HG02798 (cell line): ENCODE measurements at regions not wholly inside any gene's neighbourhood (a gene's known extent, or its start where the extent isn't known, plus 50 kb on each side); places are given as distances from the start of the nearest gene placed in this dataset.
A peak's percentile ranks its signal among the peaks of the same experiment; 100 is the strongest.
"Not testable (repeated sequence)": the region's sequence is repeated elsewhere in the genome, so short reads cannot be mapped to it uniquely, and the experiment has no call there.

ENCODE experiments used
- ATAC-seq: cut with Tn5 transposase; IDR thresholded peaks from one replicate; pipeline ENCODE4 v1.9.1; 2021; ENCODE audit warnings: mild to moderate bottlenecking; ENCODE audit not compliant: unreplicated experiment, poor library complexity

DNA sequence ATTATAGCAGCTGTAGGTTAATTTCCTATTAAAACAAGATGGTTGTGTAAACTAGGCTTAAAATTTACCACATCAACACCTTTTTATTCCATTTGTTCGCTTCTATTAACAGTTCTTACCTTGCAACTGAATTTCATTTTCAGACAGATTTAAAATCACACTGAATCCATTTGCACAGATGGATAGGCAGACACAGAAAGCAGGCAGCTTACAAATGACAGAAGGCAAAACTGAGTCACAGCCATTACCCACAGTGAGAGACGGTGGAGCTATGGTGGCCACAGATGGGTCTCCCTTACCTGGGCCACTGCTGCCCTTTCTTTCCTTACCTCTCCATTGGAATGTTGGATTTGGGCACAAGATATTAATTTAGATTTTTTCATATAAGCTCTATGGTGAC lies 1567.8 kb upstream of the SLC10A2 start:
- no peak for ATAC-seq

DNA sequence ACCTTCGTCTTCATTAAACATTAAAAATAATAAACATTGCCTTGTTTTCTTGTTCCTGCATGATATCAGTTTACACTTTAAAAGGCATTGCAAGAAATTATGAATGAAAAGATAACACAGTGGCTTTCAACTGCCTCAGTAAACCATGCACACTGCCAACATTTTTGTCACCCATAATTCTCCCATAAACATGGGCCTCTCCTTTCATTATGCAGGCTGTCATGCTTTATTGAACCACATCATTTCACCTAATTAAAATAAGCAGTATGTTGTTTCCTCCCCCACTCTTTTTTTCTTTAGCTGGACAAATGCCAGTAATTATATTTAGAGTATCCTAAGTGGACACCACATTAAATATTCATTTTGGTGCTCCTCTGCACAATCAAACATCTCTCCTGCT lies 1566.5 kb upstream of the SLC10A2 start:
- ATAC-seq: no peak

DNA sequence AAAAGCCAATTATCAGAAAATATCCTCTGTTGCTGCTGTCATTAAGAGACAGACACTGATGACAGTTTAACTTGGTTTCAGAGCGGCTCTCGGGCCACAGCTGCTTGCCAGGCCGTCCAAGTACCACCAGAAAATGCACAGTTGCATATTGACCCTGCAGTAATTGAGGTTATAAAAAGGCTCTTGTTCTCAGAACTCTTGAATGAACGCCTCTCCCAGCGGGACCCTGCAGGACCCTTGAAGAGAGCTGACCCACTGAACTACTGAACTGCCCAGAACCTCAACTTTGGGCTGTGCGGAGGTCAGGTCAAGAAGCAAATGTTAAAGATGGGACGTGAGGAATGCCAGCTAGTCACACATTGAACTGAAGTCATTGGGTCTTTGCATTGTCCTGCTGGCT lies 1559.0 kb upstream of the SLC10A2 start:
- no peak for ATAC-seq

DNA sequence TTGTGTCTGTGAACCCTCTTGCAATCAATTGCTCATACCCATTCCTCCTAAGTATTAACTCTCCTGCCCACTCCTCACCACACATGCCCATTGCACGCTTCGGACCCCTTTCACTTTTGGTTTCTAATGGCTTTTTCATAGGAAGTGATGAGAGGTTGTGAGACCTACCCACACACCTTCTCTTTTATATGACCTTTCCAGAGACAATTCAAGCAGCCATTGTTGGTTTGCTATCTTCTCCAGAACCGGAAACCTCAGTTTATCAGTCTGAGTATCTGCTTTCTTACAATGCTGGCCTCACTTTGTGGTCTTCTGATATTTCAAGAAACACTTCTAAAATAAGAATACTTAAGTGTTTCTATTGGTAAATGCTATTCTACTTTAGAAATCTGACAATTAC lies 1550.8 kb upstream of the SLC10A2 start:
- ATAC-seq: no peak

DNA sequence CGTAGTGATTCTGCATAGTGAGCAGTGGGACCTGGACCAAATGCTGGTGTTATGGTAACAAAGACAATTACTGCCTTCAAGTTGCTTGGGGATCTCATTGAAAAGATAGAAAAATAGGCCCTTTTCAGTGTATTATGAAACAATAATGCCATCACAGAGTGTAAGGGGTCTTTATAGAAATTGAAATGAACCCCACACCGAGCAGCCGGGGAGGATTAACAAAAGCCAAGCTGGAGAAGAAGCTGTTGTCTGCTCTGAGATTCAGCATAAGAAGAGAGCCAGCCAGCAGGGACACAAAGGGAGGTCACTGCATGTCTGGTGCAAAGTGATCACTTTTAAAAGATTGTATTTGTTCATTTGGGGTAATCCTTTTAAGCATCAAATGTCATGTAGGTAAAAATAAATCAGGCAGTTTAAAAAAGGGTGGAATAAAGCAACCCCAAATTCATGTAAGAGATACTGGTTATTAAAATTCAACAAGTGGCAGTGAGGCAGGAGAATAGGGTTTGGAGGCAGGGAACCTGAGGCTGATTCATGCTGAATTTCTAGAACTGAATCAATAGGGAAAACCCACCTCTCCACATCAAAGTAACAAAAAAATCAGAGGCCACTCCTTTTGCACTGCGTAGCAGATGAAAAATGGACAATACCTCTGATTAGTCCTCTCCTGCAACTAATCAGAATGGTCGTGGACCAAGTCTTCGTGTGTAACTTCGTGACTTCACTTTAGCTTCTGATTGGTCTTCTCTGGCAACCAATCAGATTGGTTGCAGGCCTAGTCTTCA lies 1548.3 kb upstream of the SLC10A2 start:
- ATAC-seq: no peak

DNA sequence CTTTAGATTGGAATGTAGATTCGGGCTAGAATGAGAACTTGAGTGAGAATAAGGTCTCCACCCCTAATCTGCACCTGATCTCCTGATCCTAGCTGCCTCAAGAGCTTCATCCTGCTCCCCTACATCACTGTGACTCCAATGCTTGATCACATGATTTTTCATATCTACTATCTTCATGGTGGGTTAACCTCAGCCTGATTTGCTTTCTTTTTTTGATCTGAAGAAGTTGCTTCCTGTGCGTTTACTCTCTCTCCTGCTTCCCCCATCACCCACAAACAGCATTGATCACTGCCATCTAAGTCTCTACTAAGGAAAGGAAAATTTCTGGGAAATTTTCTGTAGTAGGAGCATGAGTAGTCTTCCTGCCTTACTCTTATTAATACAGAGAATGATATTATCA lies 1542.1 kb upstream of the SLC10A2 start:
- no peak for ATAC-seq

DNA sequence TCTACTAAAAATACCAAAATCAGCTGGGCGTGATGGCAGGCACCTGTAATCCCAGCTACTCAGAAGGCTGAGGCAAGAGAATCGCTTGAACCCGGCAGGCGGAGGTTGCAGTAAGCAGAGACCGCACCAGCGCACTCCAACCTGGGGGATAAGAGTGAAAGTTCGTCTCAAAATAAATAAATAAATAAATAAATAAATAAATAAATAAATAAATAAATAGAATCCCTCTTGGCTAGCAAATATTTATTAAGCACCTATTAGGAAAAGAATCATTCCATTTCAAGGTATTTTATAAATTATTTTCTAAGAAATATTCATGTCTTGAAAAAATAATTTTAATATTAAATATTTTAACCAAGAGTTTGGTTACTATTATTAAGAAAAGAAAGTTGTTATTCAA lies 1539.2 kb upstream of the SLC10A2 start:
- not testable (repeated sequence) for ATAC-seq

DNA sequence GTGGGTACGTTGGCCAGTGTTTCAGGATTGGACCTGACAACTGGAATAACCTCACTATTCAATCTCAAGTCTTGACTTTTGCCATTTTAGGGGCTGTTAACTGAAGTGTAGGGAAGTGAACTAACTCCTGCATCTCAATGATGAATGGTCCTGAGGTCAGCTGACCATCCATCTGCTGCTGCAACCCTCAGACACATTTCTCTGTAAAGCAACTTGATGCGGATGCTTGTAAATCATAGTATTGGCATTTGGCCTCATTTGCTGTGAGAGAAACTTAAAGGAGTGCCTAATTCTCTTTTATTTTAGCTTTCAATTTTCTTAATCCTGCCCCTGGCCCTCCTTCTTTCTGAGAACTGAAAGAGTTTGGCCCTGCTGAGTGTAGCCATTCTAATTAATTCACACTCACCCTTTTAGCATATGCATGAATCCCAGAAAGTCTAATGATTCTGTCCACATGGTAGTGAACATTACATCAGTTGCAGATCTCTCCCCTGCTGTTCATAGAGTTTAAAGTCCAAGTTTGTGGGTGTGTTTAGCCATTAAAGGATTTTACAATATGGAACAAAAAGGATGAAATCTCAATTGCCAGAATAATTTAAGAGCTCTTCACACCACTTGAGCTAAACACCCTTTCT lies 1531.4 kb upstream of the SLC10A2 start:
- no peak for ATAC-seq

DNA sequence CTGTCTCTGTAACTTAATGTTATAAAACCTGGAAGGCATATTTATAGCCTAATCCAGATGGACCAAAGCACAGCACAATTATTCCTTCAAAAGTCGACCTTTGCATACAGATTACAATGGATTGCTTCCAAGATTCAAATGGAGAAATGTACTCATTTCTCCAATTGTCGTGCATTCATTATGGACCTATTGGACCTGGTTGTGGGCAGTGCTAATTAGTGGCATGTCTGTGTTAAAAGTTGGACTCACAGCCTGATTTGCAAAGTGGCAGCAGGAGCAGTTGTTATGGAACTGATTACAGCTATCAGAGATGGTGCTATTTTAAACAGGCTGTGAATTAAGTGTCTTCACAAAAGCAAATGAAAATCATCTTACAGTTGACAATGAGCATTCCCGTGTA lies 1529.3 kb upstream of the SLC10A2 start:
- no peak for ATAC-seq

DNA sequence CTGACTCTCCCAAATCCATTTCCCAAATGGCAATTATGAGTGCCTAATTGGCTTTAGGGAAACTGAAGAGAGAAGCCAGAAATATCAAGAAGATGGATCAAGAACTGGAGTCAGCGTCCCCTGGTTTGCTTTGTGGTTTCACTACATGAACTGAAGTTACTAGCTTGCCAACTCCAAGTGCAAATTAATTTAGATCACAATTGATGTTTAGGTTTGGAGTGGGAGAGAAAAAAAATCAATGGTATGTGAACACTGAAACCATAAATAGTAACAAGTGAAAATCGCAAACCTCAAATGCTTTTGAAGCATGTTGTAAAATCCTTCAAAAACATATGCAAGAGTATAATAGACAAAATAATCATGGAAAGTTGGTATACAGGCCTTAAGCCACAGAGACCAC lies 1528.6 kb upstream of the SLC10A2 start:
- no peak for ATAC-seq

DNA sequence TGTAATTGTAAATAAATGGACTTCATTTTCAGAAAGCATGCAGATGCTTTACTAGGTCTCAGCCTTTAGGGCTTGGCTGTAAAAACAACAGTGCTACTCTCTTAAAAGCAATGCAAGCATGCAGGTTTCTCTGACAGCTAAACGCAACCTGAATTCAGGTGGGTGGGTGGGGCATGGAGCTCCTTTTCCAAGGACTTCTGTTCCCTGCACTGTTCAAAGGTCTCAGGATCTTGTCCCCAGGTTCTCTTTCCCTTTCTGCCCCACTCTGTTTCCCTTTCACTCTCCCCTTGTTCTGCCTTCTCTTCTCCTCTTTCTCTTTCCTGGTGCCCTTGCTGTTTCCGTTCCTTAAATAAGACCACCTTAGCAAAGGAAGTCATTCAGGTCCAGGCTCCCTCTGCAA lies 1527.5 kb upstream of the SLC10A2 start:
- no peak for ATAC-seq

DNA sequence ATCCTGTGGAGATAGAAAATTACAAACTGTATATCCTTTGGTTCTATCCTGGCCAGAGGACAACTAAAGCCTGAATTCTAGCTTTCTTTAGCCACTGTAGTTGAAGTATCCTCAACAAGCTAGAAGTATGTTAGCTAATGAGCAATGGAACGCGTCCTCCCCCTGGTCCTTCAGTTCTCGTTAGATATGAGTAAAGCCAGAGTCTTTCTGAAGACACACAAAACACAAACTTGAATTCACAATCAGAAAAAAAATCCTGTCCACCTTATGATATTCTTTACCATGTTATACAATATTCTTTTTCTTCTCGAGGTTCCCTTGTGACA lies 1527.0 kb upstream of the SLC10A2 start:
- no peak for ATAC-seq

DNA sequence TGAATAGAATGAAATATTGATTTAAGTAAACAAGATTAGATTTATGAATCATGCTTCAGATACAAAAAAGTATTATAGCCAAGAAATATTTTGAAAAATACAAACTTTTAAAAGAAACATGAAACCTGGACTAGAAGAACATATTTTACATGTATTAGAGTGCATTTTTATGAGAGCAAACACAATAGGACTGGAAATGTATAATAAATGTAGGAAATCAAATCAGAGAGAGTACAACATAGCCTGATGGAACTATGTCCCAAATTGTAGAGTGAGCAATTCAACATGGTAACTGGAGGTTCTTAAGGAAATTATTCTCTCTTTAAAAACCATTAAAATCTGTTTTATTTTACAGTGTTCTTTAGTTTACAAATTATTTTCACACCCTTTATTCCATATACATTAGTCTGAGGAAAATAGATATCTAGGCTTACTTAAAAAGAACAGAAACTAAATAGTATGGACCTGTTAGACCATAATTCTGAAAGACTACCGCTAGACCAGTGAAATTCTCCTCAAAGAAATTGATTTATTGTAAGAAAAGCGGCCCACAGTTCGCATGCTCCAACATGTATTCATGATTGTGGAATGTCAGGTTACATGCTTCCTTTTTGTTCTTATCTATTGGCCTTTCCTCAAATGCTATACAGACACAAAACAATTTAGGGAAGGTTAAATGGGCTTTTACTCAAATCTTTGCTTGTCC lies 1526.5 kb upstream of the SLC10A2 start:
- ATAC-seq: no peak

DNA sequence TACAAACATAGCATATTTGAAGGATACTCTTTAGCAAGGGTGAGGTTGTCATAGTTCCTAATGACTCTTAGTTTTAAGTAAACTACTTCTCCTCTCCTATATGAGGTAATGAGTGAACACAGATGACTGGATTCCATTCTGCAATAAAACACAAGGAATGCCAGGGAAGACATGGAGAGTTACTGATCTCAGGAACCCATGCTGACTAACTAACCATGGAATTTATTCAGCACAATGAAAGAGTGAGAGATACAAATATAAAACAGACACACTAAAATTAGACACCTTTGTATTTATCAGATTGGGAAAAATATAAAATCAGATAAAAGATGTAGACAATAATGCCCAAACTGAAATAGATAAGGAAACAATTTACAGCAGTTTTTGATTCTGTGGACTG lies 1525.9 kb upstream of the SLC10A2 start:
- no peak for ATAC-seq

DNA sequence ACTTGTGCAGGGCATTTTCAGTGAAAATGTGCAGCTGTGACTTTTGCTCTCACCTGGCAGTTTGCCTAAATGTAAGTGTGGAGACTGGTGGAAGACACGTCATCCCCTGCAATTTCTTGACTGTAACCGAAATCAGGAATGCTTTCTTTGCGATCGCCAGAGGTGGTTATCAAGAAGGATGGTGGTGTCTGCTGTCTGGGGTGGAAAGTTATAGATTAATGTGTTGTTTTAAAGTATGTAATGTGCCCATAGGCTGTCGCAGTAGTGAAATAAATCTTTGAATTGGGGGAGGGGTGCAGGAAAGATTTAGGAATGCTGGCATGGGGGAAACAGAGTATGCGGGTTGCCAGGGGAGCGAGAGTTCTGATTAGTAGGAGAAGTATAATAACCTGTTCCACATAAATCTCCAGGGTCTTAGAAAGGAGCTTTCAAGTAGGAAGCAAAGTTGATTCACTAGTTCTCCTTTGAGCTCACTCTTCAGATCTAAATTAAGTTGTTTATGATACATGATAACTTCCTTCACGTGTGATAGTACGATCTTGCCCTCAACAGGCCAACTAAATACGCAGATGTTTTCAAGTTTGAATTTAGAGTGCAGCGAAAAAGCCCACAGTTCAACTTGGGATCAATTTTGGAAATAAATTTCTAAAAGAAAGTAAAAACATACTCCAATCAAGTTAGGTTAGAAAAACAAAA lies 1520.0 kb upstream of the SLC10A2 start:
- no peak for ATAC-seq

DNA sequence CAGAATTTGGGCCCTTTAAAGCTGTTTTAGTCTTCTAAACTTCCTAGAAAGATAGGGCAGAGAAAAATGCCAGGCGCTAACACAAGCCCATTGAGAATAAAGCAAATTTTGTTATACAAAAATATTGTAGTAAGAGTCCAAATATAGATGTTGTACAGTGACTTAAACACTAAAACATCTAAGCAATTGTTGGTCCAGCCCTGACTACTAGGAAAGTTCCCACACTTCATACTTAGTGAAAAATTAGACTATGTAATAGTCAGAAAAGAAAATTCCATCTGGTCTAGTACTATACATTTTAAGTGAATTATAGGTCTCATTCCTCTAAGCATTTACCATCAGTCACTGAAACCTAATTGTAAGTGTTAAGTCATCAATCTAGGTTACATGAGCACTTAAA lies 1518.3 kb upstream of the SLC10A2 start:
- ATAC-seq: no peak

DNA sequence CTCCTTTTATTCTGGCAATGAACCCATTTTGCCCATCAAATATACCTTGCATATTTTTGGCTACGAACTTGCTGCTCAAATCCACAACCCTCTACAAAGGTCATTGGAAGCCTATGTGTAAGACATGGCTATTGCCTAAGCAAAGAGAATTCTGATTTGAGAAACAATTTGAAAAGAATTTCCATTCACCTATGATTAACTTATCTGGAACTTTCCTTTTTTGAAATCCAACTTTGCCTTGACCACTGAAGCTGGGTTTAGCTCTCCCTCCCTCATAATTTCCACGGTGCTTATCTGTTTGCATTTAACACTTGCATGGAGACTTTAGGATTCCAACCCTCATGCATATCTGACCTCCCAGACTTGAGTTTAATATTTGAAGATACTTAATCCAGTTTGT lies 1514.7 kb upstream of the SLC10A2 start:
- no peak for ATAC-seq

DNA sequence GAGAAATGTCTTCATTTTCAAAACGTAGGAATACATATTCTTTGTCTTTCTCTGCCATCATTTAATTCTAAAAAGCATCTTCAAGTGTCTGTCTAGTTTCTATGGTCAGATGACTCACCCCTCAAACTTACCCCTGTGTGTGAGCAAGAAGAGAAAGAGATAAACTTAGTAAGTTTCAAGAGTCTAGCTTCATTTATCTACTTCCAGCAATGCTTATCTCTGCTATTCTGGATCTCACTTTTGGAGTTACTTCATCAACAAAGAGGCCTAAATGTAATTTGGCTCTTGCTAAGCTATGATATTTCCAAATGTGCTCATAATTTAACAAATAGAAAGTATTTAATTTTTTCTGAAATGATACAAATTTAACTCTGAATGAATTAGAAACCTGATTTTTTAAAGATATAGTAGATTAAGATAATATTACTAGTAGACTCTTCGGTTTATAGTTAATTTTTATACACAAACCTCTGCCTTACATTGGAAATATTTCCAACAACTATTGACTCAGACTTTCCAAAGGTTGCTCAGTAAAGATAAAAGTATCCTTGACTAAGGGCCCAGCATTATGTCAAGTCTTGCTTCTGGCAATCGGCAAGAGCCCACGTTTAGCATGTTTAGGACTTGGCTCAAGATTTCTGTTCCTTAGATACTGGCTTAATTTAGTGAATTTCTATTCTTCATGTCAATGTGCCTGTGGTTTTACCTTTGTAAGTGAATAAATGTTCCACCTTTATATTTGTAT lies 1511.0 kb upstream of the SLC10A2 start:
- ATAC-seq: peak; percentile 41

DNA sequence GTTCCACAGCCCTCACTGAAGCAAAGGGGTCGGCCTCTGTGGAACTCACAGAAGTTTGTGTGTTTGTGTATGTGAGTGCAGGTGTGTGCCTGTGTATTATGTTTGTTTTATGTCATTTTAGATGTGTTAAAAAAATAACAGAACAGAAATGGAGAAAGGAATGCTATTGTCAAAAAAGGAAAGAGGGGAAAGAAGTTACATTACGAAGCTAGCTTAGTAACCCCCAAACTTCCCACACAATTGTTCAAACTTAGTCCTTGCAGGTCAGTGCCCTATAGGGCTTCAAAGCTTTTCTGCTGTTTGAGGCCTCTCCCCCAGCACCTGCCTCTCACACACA lies 1505.6 kb upstream of the SLC10A2 start:
- no peak for ATAC-seq

DNA sequence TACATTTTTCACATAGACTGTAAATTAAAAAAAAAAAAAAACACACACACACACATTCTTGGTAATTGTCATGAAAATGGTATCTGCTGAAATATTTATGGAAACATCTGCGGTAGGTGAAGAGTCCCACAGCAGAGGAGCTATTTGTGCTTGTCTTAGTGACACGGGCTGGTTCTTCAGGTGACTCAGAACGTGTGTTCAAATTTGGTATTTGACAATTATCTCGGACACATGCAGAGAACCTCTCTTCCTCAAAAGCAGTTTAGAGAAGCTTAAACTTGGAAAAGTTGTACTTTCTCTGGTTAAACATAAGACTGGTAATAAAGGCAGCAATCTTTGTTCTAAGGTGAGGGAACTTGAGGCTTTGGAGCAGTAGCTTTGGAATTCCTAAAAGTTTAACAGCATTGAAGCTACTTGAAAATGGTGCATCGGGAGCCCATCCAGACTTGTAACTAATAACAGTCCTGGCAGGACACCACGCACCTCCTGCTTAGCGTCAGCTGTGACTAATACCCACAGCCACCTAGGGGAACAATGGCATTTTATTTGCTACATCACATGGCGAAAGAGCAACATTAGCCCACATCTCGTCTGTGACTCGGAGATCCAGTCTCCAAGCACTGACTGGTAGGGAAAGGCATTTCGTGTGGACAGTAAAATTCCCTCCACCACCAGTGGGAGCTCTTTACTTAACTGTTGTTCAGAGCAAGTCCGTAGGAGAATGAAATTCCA lies 1505.1 kb upstream of the SLC10A2 start:
- ATAC-seq: no peak
